ENCODE measurements at regions not wholly inside any gene's neighbourhood (a gene's known extent, or its start where the extent isn't known, plus 50 kb on each side); places are given as distances from the start of the nearest gene placed in this dataset.
"Not testable (repeated sequence)": the region's sequence is repeated elsewhere in the genome, so short reads cannot be mapped to it uniquely, and the experiment has no call there.

DNA sequence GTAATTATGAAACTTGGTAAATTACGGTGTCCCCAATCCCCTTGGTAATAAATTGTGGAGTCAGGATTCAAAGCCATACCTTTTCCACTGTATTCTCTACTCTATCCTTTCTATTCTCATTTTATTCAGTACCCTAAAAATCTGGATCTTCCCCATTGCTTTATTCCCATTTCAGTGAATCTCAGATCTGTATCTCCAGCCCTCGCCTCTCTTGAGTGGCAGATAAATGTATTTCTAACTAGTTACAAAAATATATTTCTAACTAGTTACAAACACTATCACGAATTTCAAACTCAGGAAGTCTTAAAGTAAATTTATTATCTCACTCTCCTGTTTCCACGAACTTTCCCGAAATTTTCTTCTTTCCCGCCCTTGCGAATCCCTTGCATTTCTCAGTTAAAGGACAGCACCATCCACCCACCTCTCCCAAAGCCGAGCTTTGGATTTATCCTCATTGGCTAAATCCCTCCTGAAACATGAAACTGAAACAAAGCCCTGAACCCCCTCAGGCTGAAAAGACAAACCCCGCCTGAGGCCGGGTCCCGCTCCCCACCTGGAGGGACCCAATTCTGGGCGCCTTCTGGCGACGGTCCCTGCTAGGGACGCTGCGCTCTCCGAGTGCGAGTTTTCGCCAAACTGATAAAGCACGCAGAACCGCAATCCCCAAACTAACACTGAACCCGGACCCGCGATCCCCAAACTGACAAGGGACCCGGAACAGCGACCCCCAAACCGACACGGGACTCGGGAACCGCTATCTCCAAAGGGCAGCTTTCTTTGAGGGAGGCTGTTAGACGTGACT is 164.3 kb upstream of the PABPC3 start:
- H3K4me3 ChIP-seq (ENCODE audit: low read length): no peak overlapping the region
- DNase-seq (ENCODE audit: low read depth, low spot score): no peak

DNA sequence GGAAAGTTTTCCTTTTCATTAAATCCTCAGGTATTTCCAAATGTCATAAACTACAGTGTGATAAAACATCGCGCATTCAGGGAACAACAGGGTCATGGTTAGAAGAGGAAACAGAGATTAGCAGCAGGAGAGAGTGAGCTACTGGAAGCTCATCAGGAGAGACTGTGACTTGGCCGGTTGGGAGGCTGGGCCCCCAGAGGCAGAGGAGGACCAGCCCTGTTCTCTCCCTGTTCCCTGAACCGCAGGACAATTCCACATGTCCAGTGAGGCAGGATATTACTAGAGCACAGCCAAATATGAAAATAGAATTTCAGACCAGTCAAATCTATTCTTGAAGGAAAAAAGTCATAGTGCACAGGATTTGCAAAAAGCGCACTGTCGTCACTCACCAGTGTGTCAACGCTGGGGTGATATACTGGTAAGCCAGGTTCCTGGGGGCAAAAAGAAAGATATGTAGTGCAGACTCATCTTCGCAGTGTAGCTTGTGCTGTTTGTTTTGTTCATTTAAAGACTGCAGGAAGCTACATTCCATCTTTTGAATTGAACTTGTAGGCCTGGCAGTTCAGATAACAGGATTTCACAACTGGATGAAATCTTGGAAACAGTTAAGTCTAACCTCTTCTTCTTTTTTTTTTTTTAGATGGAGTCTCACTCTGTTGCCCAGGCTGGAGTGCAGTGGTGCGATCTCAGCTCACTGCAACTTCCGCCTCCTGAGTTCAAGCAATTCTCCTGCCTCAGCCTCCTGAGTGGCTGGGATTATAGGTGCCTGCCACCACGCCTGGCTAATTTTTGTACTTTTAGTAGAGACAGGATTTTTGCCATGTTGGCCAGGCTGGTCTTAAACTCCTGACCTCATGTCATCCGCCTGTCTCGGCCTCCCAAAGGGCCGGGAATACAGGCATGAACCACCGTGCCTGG is 162.6 kb upstream of the PABPC3 start:
- DNase-seq (ENCODE audit: low read depth, low spot score): not testable (repeated sequence)

DNA sequence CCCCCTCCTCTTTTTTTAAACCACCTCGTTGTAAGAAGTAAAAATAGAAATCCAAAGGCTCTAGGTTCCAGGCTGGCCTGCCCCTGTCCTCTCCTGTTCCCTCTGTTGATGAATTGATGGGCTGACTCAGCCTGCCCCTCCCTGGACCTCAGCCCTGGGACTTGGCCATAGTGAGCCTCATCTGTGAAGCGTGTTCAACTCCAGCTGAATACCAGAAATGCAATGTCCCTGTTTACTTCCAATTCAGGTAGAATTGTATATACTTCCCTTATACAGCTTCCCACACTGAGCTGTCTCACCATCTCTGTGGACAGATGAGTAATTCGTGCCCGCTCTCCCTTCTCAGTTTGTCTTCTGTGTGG is 161.9 kb upstream of the PABPC3 start:
- DNase-seq (ENCODE audit: low read depth, low spot score); H3K4me3 ChIP-seq (ENCODE audit: low read length): not testable (repeated sequence)

More for the DNA sequence above, 162.6 kb upstream of the PABPC3 start:
- H3K4me3 ChIP-seq (ENCODE audit: low read length): not testable (repeated sequence)

DNA sequence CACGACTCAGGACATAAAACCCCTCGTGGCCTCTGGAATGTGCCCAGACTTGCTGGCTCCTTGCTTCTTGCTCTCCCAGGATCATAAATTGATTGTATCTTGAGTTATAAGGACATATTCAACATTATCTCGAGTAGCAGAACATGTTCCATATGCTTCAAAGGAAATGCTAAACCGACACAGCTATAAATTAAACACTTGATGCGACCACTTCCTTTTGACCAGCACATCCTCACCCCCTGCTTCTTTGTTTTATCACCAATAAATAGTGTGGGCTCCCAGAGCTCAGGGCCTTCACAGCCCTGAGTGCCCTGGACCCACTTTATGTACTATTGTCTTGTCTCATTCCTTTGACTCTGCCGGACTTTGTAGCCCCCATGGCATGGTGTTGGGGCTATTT is 157.0 kb upstream of the PABPC3 start:
- no peak for DNase-seq (ENCODE audit: low read depth, low spot score)
- H3K4me3 ChIP-seq (ENCODE audit: low read length): no peak overlapping the region

DNA sequence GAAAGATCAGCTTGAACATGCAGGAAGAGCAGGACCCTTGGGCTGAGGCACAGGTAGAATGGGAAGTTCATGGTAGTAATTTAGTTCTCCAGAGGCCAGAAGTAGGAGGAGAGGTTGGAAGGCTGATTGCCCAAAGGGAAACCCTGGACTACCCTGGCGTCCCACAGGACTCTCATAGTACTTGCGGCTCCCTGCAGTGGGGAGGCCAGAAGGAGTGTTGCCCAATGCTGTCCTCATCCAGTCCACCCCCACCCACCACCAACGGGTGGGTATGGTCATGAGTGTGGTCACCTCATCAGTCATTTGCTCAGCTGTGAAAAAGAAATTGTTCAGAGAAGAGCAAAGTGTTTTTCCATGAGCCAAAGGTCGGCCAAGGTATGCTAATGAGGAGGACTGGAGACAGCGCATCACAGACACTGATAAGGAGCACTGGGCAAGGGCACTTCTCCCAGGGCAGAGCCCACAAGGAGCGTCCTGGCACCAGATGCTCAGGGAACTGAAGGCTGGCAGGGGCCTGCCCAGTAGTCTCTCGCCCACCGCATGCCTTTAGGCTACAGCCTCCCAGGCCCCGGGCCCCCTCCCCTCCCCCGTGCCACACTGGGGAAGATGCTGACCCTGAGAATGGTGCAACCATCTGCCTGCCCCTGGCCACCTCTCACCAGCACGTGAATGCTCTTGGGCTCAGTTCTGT is 154.8 kb upstream of the PABPC3 start:
- not testable (repeated sequence) for DNase-seq (ENCODE audit: low read depth, low spot score); H3K4me3 ChIP-seq (ENCODE audit: low read length)

DNA sequence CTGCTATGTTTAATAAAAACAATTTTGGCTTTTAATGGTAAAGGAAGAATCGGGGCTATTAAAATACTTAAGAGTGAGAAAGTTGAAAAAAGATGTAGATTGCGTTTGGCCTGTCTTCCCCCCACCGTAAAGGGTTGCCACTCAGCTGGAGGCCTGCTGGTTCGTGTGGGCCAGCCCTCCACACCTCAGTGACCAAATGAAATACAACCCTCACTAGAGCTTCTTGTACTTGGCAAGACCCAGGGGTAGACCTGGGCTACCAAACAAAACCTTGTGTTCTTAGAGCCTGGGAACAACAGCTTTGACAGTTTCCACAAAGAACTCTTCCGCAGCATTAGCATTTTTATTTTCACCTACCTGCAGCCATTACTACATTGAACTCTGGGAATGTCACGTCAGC is 152.8 kb upstream of the PABPC3 start:
- H3K4me3 ChIP-seq (ENCODE audit: low read length): no peak overlapping the region
- DNase-seq (ENCODE audit: low read depth, low spot score): no peak

DNA sequence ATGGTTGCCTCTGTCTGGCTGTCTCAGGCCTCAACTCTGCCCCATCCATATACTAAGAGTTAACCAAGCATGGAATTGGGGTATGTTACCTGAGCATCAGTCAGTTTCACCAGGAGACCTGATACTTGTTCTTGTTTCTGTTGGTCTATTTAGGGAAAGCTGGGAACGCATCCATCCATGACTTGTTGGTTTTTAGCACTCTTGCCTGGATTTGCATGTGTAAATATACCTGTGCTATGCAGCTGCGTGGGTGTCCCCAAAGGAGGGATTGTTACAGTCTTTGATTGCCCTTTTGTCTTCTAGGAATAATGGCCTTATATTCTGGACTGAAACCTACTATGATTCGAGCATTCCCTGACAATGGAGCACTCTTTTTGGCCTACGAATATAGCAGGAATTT is 151.9 kb upstream of the PABPC3 start:
- H3K4me3 ChIP-seq (ENCODE audit: low read length); DNase-seq (ENCODE audit: low read depth, low spot score): not testable (repeated sequence)

DNA sequence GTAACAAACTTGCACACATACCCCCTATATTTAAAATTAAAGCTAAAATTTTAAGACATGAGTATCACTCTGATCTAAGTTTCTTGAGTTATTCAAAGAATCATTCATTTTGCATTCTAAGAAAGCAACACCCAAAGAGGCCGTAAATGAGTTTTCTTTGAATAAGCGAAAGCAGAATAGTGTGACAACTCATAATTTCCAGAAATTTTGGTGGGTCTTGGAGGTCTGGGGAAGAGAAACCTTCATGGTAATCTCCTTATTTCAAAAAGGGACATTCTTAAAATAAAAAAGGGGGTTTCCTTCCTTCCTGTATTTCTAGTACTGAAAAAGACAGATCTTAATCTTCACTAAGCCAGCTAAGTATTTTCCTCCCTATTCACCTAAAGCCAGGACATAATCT is 147.0 kb upstream of the PABPC3 start:
- not testable (repeated sequence) for H3K4me3 ChIP-seq (ENCODE audit: low read length); DNase-seq (ENCODE audit: low read depth, low spot score)

DNA sequence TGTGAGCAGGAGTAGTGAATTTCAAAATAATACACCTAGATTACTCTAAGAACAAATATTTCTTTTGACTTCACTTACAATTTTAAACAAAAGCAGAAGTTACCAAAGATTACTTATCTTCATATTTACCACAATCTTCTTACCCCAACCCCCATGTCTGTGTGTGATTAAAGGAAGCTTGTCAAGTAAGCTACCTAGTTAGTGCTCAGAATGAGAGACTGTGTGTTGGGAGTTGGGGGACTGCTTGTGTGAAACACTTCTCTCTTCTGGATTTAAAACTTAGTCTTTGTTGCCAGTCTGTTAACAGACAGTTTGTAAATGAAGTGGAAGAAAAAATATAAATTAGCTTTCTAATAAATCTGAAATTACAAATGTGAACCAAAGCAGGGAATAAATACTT is 145.3 kb upstream of the PABPC3 start:
- not testable (repeated sequence) for DNase-seq (ENCODE audit: low read depth, low spot score); H3K4me3 ChIP-seq (ENCODE audit: low read length)

DNA sequence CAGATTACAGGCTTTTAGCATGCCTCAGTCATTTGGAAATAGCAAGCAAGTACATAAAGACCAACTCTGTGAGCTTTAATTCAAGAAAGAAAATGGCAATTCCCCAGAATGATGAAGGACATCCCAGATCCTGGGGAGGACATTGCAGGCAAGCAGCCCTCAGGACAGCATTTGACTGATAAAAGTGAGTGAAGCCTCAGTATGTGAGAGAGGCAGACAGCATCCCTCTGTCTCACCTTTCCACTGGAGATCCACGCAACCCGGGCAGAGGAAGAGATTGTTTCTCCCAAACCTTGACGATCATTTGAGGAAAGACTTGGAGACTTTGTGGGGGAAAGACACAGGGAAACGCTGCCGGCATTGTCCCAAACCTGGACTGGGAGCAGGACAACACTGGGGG is 128.0 kb upstream of the PABPC3 start:
- not testable (repeated sequence) for H3K4me3 ChIP-seq (ENCODE audit: low read length); DNase-seq (ENCODE audit: low read depth, low spot score)

DNA sequence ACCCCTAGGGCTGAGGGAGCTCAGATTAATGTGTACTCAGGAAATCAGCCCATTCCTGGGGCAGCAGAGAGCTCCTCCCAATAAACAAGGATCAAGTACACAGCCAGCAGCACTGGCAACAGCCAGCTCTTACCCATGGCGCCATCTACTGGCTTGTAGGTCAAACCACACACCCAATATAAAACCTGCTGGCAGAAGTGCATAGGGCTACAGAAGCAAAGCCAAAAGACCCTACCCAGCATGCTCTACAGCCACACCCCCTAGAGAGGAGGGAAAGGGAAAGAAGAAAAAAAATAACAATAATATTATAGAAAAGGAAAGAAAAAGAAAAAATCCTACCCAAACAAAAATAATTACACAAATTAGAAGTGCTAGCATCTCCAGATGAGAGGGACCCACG is 127.5 kb upstream of the PABPC3 start:
- DNase-seq (ENCODE audit: low read depth, low spot score); H3K4me3 ChIP-seq (ENCODE audit: low read length): not testable (repeated sequence)

DNA sequence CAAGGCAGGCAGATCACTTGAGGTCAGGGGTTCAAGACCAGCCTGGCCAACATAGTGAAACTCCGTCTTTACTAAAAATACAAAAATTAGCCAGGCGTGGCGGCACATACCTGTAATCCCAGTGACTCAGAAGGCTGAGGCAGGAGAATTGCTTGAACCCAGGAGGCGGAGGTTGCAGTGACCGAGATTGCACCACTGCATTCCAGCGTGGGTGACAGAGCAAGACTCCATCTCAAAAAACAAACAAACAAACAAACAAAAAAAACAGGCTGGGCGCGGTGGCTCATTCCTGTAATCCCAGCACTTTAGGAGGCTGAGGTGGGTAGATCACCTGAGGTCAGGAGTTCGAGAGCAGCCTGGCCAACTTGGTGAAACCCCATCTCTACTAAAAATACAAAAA is 122.8 kb upstream of the PABPC3 start:
- not testable (repeated sequence) for H3K4me3 ChIP-seq (ENCODE audit: low read length)

DNA sequence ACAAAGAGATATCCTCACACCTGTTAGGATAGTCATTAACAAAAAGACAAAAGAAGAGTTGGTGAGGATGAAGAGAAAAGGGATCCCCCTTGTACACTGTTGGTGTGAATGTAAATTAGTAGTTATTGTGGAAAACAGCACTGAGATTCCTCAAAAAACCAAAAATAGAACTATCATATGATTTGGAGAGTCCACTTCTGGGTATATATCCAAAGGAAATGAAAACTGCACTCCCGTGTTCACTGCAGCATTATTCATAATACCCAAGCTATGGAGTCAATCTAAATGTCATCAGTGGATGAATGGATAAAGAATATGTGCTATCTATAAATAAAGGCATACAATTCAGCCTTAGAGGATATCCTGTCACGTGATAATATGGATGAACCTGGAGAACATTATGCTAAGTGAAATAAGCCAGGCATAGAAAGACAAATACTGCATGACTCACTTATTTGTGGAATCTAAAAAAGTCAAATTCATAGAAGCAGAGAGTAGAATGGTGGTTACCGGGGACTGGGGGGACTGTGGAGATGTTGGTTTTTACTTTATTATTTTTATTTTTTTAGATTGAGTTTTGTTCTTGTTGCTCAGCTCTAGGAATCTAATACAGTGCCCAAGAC is 114.6 kb upstream of the PABPC3 start:
- H3K4me3 ChIP-seq (ENCODE audit: low read length); DNase-seq (ENCODE audit: low read depth, low spot score): not testable (repeated sequence)

More for the DNA sequence above, 122.8 kb upstream of the PABPC3 start:
- DNase-seq (ENCODE audit: low read depth, low spot score): not testable (repeated sequence)

DNA sequence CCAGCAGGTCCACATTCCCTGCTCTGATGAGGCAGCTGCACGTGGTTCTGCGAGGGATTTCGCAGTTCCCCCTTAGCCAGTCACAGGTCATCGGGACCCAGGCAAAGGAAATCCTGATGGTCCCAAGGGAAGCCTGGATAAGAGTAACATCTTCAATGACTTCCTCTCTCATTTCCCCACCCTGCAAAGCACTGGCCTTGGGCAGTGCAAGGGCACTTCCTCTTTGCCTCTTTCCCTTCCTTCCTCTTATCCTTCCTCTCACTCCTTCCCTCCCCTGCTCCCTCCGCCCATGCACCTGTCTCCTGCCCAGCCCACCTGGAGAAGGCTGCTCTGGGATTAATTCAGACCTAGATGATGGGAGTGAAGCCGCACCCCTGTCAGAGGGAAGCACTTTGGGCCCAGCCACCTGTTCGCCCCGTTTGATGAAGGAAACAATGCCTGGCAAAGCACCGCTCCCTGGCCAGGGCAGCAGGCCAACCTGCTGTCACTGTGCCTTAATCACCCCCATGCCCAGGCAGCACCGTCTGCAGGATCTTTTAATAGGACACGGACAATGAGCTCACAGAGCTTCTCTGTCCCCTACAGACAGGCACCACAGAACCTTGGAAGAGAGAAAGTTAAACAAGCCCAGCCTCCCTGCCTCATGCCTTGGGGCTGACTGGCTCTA is 113.5 kb upstream of the PABPC3 start:
- no peak for DNase-seq (ENCODE audit: low read depth, low spot score)
- no peak overlapping the region for H3K4me3 ChIP-seq (ENCODE audit: low read length)

DNA sequence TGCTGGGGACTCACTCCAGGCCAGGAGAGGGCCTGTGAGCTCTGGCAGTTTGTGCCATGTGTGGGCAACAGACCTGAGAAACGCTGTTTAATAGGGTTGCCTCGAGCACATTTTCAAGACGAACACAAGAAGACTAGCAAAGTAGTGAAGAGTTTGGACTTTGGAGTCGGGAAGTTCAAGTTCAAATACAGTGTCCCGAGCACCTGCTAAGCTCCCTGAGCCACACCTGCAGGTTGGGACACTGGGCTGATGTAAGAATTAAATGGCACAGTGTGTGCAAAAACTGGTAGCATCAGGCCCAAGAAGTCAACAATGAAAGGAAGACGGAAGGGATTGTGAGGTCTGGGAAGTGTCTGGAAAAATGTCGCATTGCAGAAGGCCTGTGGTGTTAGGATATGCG is 112.8 kb upstream of the PABPC3 start:
- no peak for DNase-seq (ENCODE audit: low read depth, low spot score)
- H3K4me3 ChIP-seq (ENCODE audit: low read length): no peak overlapping the region

DNA sequence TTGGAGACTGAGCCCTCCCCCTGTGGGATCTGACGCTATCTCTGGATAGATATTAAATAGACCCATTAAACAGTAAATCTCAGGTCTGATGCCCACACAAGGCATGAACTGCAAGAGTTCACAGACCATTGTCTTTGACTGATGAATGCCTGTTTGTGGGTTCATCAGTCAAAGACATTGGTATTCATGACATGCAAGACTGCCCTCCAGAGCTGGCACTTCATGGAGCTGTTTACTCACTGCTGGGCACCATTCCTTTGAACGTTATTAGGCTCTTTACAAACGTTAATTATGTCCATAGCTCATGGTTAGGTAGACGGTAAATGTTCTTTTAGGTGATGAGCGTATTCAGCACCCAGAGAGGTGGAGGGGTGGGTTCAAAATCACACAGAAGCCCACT is 111.8 kb upstream of the PABPC3 start:
- no peak overlapping the region for H3K4me3 ChIP-seq (ENCODE audit: low read length)
- no peak for DNase-seq (ENCODE audit: low read depth, low spot score)

DNA sequence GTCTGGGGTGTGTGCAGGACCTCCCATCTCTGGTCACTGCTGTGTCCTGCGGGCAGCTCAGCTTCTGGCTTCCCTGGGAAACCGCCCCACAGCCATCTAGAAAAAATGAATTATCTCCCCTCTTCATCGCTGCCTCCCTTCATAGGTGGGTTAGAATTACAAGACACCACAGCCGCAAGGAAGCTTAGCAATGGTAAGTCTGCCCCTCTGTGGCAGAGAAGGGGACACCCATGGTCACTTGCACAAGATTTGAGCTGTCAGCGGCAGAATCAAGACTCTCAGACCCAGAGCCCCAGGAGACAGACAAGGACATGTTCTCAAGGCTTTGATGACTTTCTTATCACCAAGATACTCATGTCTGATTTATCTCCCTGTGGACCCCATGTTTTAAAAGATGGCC is 110.8 kb upstream of the PABPC3 start:
- no peak for DNase-seq (ENCODE audit: low read depth, low spot score)
- H3K4me3 ChIP-seq (ENCODE audit: low read length): no peak overlapping the region

DNA sequence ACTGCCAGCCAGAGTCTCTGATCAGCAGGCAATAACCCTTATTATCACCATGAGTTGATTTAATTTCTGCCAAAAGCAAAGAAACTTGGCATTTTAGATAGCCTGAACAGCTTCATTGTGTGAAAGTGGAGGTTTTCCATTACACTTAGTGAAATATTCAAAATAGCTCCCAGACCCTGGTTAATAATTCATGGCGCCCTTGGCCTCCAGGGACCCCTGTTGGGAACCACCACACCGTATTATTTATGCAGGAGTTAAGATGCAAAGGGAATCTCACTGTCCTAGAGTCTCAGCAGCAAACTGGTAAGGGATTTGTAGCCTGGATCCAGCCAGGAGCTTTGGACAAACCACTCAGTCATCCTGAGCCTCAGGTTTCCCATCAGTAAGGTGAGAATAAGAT is 110.0 kb upstream of the PABPC3 start:
- no peak for DNase-seq (ENCODE audit: low read depth, low spot score)

DNA sequence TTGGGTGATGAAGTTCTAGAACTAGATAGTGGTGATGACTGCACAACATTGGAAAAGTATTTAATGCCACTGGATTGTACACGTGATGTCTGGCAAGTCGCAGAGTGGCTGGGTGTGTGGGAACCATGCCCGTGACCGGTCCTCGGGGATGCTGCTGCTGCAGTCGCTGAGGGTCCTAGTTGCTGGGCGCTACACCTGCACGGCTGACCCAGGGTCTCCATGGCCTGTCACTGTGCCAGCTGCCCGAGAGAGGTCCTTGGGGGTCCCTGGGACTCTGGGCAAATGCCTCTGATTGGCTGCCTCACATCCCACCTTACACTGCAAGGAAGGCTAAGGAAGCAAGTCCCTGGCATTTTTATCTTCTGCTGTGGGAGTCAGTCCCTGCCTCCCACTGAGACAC is 109.1 kb upstream of the PABPC3 start:
- H3K4me3 ChIP-seq (ENCODE audit: low read length): no peak overlapping the region
- DNase-seq (ENCODE audit: low read depth, low spot score): no peak

More for the DNA sequence above, 110.0 kb upstream of the PABPC3 start:
- H3K4me3 ChIP-seq (ENCODE audit: low read length): no peak overlapping the region

All from Jurkat, Clone E6-1 (cell line).